Esophagus squamous epithelium (tissue), 5 donors: ENCODE measurements at regions not wholly inside any gene's neighbourhood (a gene's known extent, or its start where the extent isn't known, plus 50 kb on each side); places are given as distances from the start of the nearest gene placed in this dataset.

ENCODE experiments used
- DNase-seq: peaks from one replicate; lab custom pipeline; 2025; lab: John Stamatoyannopoulos, UW
- H3K27ac ChIP-seq, 4 donors: fragments of 200-600 bp; sonication (generic); one replicate each; pipeline ENCODE4 v1.5.1; 2016 to 2019; ENCODE audit warnings: mild to moderate bottlenecking in 1 of 4
- H3K27me3 ChIP-seq, 4 donors: fragments of 200-600 bp; sonication (generic); 1 replicate in 3 of 4; 2 replicates in 1 of 4; pipeline versions ENCODE4 v1.5.1 to v1.6.0; 2017 to 2021; ENCODE audit warnings: antibody characterized with exemption in 1 of 4
- H3K36me3 ChIP-seq, 3 donors: fragments of 200-600 bp; sonication (generic); one replicate each; pipeline ENCODE4 v1.5.1; 2016 to 2019
- H3K4me1 ChIP-seq, 3 donors: fragments of 200-600 bp; sonication (generic); one replicate each; pipeline ENCODE4 v1.5.1; 2017 to 2019
- H3K4me3 ChIP-seq, 4 donors: fragments of 200-600 bp; sonication (generic); 1 replicate in 3 of 4; 2 replicates in 1 of 4; pipeline ENCODE4 v1.5.1; 2016 to 2019; ENCODE audit warnings: mild to moderate bottlenecking in 2 of 4, moderate library complexity in 1 of 4
- H3K9me3 ChIP-seq, 3 donors: fragments of 200-600 bp; sonication (generic); one replicate each; pipeline ENCODE4 v1.5.1; 2016 to 2019
- POLR2A ChIP-seq, 4 donors: fragments of 450-650 bp; IDR thresholded peaks; one replicate each; pipeline ENCODE4 v1.6.1; 2017; ENCODE audit warnings: antibody characterized with exemption in 4 of 4, mild to moderate bottlenecking in 4 of 4, moderate library complexity in 3 of 4
- WGBS, 2 donors: methylation state at CpG; one replicate each; pipeline ENCODE4 v1.1.5; 2018; 5-methylcytosine and 5-hydroxymethylcytosine counted together
- intact Hi-C: fragments of 100-400 bp; cut with DNase I; formaldehyde crosslinking; loops from one replicate; pipeline ENCODE4 v1.15.0; 2022
- TF ChIP-seq, protein P1 (sequence below), 6 experiments: fragments of 450-650 bp in 4 of 6; fragments of 200-600 bp in 2 of 6; sonication (generic) in 2 of 6; IDR thresholded peaks; one replicate each; pipeline ENCODE4 v1.5.1; 2016 to 2019; ENCODE audit warnings: antibody characterized with exemption in 6 of 6, mild to moderate bottlenecking in 4 of 6, moderate library complexity in 4 of 6
- donor health status: DM: yes; HTN: yes; CAD: no.

DNA sequence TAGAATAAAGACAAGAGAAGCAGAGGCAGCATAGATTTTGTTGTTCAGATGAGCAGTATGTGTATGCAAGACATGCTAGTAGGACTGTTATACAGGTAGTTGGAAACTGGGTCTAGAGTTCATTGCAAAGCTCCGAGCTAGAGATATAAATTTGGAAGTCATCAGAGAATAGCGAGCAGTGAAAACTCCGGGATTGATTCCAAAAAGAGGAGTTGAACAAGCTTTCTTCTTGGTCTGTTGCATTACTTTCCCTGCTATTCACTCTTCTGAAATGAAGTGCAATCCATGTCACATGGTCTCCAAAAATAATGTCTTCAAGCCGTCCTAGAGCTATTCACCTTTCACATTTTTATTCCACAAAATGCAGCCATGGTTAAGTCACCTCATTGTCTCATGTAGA lies 67.9 kb upstream of the ZNF462 start:
- 69 to 86% methylated on average over 4 of the region's 4 CpGs for WGBS, 2 donors
- H3K27me3 ChIP-seq = no peaks in the 10 kb centered on the region
- intact Hi-C loops = no loop called here
- no peak overlapping the region for H3K27ac ChIP-seq
- peaks cover 0 to 5% (median 0%) of the 10 kb centered on the region in 3 donors for H3K4me1 ChIP-seq
- no peak overlapping the region for H3K4me3 ChIP-seq
- H3K36me3 ChIP-seq = no peaks in the 10 kb centered on the region
- DNase-seq = no peak
- H3K9me3 ChIP-seq = no peaks in the 10 kb centered on the region
- no peak for TF ChIP-seq POLR2A (IDR thresholded peaks at IDR 0.05)
- TF ChIP-seq, protein P1, sequence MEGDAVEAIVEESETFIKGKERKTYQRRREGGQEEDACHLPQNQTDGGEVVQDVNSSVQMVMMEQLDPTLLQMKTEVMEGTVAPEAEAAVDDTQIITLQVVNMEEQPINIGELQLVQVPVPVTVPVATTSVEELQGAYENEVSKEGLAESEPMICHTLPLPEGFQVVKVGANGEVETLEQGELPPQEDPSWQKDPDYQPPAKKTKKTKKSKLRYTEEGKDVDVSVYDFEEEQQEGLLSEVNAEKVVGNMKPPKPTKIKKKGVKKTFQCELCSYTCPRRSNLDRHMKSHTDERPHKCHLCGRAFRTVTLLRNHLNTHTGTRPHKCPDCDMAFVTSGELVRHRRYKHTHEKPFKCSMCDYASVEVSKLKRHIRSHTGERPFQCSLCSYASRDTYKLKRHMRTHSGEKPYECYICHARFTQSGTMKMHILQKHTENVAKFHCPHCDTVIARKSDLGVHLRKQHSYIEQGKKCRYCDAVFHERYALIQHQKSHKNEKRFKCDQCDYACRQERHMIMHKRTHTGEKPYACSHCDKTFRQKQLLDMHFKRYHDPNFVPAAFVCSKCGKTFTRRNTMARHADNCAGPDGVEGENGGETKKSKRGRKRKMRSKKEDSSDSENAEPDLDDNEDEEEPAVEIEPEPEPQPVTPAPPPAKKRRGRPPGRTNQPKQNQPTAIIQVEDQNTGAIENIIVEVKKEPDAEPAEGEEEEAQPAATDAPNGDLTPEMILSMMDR (IDR thresholded peaks at IDR 0.05) = no peak

DNA sequence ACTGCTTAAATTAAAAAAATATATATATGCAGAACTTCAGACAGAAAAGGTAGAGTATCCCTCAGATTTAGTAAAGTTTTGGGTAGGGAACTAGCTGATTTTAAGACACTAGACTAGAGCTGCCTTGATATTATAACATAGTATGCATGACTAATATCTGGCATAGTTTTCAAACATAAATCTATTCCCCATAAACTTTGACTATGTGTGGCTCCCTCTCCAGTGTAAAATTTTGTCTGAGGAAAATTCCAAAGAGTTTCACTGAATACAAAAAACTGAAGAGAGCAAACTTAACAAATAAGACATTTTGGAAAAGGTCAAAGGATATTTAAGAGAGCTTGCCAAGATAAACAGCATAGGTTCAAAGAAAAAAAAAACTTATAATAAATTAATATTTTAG lies 66.2 kb upstream of the ZNF462 start:
- Histone ChIP-seq H3K4me1 (peaks cover 0 to 5% (median 0%) of the 10 kb centered on the region in 3 donors), H3K4me3 (no peak overlapping the region), H3K36me3 (no peaks in the 10 kb centered on the region), H3K27ac (no peak overlapping the region), H3K9me3 (no peaks in the 10 kb centered on the region), H3K27me3 (no peaks in the 10 kb centered on the region)
- intact Hi-C loops = no loop called here
- TF ChIP-seq, protein P1 (IDR thresholded peaks at IDR 0.05) = no peak
- TF ChIP-seq POLR2A (IDR thresholded peaks at IDR 0.05) = no peak
- DNase-seq = no peak

DNA sequence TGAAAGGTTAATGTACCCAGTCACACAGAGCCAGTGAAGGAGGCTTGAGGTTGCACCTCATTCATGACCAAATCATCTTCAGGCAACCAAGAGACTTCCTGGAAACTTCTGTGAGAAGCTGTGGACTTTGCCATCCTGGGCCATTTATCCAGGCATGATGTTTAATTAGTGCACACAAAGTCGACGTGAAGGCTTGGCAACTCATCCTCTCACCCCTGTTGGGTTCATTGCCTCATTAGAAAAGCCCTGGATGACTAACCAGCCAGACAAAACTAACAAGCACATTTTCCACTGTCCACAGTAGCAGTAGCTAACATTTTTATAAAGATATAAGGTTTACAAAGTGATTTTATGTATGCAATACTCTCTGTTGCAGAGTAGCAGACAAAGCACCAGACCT lies 65.7 kb upstream of the ZNF462 start:
- Histone ChIP-seq H3K27me3 (no peaks in the 10 kb centered on the region), H3K9me3 (no peaks in the 10 kb centered on the region), H3K4me3 (no peak overlapping the region), H3K4me1 (peaks cover 0 to 5% (median 0%) of the 10 kb centered on the region in 3 donors), H3K36me3 (no peaks in the 10 kb centered on the region), H3K27ac (no peak overlapping the region)
- no peak for TF ChIP-seq POLR2A (IDR thresholded peaks at IDR 0.05)
- TF ChIP-seq, protein P1 (IDR thresholded peaks at IDR 0.05) = no peak
- WGBS, 2 donors = 34 to 56% methylated on average over 2 of the region's 2 CpGs
- no peak for DNase-seq
- intact Hi-C loops = no loop called here

DNA sequence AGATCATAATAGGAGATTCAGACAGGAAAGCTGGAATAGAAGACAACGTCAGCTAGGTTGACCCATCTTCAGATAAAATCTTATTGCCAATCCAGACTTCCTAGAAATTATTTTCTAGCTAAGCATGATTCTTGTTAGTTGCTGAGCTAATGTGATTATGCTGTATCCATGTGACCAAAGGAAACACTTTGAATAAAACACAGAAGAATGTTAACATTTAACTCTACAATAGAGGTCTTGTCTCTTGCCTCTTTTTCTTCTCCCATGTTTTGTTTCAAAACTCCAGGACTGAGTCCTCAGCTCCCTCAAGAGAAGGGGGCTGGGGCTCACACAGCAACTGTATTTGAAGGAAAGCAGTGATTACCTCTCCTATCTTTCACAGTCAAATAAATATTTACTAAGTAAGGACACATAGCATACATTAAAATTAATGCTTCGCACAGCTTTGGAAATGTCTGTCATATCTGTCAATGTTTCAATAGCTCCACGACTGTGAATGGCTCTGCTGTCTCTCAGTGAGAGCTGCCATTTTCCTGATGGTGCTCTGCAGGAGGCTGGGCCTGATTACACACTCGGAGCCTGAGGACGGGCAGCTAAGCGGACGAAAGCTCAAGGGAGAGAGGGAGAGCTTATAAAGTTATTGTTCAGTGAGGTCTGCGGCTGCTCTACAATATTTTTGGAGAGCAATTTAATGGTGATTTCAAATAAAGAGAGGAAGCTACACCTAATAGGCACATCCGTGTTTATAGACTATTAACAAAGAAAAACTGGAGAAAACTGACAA lies 64.8 kb upstream of the ZNF462 start:
- no peak for DNase-seq
- intact Hi-C loops = no loop called here
- WGBS, 2 donors = 65 to 77% methylated on average over 9 of the region's 9 CpGs
- Histone ChIP-seq H3K4me1 (peaks cover 0 to 5% (median 0%) of the 10 kb centered on the region in 3 donors), H3K9me3 (no peaks in the 10 kb centered on the region), H3K27ac (no peak overlapping the region), H3K27me3 (no peaks in the 10 kb centered on the region), H3K4me3 (no peak overlapping the region), H3K36me3 (no peaks in the 10 kb centered on the region)
- no peak for TF ChIP-seq POLR2A (IDR thresholded peaks at IDR 0.05)
- TF ChIP-seq, protein P1 (IDR thresholded peaks at IDR 0.05) = no peak

DNA sequence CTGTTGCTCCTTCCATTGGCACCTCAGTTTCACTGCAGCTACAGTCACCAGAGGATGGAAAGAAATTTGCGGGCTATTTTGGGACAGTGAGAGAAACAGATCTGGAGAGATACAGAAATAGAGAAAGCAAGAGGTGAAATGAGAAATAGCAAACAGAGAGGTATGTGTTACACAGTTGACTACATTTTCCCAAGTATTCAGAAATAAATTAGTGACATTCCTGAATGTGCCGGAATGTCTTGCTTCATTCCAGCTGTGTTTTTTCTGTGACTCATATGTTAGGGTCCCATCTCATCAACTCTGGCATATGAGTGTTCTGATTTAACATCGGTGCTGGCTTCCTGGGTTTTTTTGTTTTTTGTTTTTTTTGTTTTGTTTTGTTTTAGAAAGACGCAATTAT lies 63.8 kb upstream of the ZNF462 start:
- Histone ChIP-seq H3K4me3 (no peak overlapping the region), H3K4me1 (peaks cover 0 to under 1% (median 0%) of the 10 kb centered on the region in 3 donors), H3K36me3 (no peaks in the 10 kb centered on the region), H3K27me3 (no peaks in the 10 kb centered on the region), H3K9me3 (no peaks in the 10 kb centered on the region), H3K27ac (no peak overlapping the region)
- DNase-seq = no peak
- WGBS, 2 donors = 59 to 64% methylated on average over 4 of the region's 4 CpGs
- intact Hi-C loops = no loop called here
- TF ChIP-seq, protein P1 (IDR thresholded peaks at IDR 0.05) = no peak
- TF ChIP-seq POLR2A (IDR thresholded peaks at IDR 0.05) = no peak
